ENCODE measurements at regions not wholly inside any gene's neighbourhood (a gene's known extent, or its start where the extent isn't known, plus 50 kb on each side); places are given as distances from the start of the nearest gene placed in this dataset.

DNA sequence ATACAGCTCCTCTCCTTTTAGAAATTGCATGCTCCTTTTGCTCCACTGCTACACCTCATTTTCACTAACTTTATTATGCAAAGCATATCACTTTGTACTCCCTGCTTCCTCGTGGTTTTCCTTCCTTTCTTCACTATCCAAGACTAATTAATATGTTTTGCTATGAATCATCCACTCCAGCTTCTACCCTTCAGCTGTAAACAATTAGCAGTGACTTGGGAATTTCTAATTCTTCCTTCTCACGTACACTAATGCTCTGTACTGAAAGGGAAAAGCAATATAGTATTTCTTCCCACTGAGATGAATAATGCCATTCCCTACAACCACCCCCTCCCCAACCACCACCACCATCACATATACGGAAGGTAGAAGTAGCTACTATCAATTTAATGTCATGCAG lies 1917.0 kb downstream of the MRPL39 start:
- intact Hi-C loops (cut with DNase I; ENCODE audit: low total_unique reads) = no loop called here
- TF ChIP-seq, protein P1, sequence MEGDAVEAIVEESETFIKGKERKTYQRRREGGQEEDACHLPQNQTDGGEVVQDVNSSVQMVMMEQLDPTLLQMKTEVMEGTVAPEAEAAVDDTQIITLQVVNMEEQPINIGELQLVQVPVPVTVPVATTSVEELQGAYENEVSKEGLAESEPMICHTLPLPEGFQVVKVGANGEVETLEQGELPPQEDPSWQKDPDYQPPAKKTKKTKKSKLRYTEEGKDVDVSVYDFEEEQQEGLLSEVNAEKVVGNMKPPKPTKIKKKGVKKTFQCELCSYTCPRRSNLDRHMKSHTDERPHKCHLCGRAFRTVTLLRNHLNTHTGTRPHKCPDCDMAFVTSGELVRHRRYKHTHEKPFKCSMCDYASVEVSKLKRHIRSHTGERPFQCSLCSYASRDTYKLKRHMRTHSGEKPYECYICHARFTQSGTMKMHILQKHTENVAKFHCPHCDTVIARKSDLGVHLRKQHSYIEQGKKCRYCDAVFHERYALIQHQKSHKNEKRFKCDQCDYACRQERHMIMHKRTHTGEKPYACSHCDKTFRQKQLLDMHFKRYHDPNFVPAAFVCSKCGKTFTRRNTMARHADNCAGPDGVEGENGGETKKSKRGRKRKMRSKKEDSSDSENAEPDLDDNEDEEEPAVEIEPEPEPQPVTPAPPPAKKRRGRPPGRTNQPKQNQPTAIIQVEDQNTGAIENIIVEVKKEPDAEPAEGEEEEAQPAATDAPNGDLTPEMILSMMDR (IDR thresholded peaks at IDR 0.05) = no peak
- TF ChIP-seq POLR2A (IDR thresholded peaks at IDR 0.05) = no peak
- no peak for DNase-seq (ENCODE audit: low spot score in 2 of 2)
- WGBS, 2 donors = 21 to 22% methylated on average over 3 of the region's 3 CpGs
- H3K4me3 ChIP-seq (ENCODE audit: low read depth, poor library complexity, severe bottlenecking) = no peak overlapping the region

DNA sequence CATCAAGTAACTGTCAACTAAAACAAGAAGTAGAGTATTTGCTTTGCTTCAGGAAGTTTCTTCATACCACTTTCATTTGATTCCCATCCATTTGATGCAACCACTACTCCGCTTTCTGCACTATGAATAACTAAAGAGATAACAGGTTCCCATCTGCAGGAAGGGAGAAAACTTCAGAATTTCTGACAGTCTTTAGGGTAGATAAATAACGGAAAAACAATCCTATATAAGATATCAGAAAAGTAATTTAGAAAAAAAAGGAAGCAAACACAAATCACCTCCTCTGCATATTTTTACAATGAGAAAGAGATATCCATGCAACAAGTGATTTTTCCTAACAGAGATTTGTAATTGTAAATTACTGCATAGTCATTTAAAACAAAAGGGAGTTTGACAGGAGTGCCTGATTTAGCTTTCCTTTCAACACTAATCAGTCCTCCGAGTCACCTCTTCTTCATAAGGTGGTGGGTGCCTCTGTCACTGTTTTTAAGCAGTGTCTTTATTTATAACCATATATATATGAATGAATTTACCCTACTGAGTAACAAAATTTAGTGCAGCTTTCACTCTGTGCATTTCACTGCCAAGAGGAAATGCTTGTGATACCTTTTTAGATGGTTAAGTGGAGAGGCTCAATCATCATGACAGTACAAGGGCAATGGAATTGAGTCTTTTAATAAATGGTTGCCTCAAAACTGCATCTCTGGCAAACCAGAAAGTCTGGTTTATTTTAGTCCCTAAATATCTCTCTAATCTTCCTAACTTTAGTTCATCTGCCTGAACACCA lies 1920.4 kb downstream of the MRPL39 start:
- 48 to 58% methylated on average over 3 of the region's 3 CpGs for WGBS, 2 donors
- no peak for DNase-seq (ENCODE audit: low spot score in 2 of 2)
- TF ChIP-seq POLR2A (IDR thresholded peaks at IDR 0.05) = no peak
- TF ChIP-seq, protein P1 (IDR thresholded peaks at IDR 0.05) = no peak
- no peak overlapping the region for H3K4me3 ChIP-seq (ENCODE audit: low read depth, poor library complexity, severe bottlenecking)
- intact Hi-C loops (cut with DNase I; ENCODE audit: low total_unique reads) = no loop called here

DNA sequence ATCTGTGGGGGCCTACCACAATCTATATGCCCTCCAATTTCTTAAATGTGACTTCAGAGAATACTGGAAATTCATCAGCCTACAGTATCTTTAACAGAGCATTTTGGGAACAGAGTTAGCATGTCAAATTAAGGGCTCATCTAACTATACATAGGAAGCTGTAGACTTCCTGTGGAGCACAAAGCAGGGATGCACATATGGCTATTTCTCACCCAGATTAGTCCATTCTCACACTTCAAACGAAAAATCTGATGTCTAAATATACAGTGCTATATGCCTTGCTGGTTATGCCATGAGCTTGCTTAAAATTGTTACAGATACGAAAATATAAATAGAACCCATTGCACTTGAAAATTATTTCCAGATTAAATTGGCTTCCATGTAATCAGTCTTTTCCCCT lies 1922.8 kb downstream of the MRPL39 start:
- no peak for TF ChIP-seq POLR2A (IDR thresholded peaks at IDR 0.05)
- TF ChIP-seq, protein P1 (IDR thresholded peaks at IDR 0.05) = no peak
- DNase-seq (ENCODE audit: low spot score in 2 of 2) = no peak
- 57 to 72% methylated on average over 2 of the region's 2 CpGs for WGBS, 2 donors
- intact Hi-C loops (cut with DNase I; ENCODE audit: low total_unique reads) = no loop called here
- no peak overlapping the region for H3K4me3 ChIP-seq (ENCODE audit: low read depth, poor library complexity, severe bottlenecking)

DNA sequence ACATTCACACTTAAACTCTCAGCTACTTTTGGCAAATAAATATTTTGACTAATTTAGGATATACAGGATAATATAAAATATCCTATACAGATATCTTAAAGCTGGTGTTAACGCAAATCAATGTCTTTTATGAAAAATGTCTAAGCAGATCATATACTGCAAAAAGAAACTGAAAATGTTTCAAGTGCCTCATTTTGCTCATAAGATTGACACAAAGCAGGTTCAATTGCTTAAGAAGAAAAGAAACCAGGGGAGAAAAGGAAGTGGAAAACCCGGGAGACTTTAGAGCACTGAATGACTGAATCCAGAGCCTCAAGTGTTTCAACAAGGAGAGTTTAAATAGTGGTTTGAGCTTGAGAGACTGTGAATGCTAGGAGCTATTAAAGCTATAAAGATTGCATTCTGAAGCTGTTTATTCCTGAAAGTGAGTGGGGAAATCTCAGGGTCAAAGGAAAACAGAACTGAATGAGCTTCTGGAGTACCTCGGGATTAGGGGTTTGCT lies 1943.0 kb downstream of the MRPL39 start:
- TF ChIP-seq, protein P1 (IDR thresholded peaks at IDR 0.05) = no peak
- TF ChIP-seq POLR2A (IDR thresholded peaks at IDR 0.05) = no peak
- no peak overlapping the region for H3K4me3 ChIP-seq (ENCODE audit: low read depth, poor library complexity, severe bottlenecking)
- intact Hi-C loops (cut with DNase I; ENCODE audit: low total_unique reads) = no loop called here

DNA sequence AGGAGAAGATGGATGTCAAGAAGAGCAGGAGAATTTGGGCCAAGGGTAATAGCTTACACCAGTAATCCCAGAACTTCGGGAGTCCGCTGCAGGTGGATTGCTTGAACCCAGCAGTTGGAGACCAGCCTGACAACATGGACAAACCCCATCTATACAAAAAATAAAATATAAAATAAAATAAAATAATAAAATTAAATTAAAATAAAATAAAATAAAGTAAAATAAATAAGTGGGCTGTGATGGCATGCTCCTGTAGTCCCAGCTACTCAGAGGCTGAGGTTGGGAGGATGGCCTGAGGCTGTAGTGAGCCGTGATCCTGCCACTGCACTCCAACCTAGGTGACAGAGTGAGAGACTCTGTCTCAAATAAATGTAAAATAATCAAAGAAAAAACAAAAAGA lies 1946.7 kb downstream of the MRPL39 start:
- TF ChIP-seq, protein P1 (IDR thresholded peaks at IDR 0.05) = no peak
- TF ChIP-seq POLR2A (IDR thresholded peaks at IDR 0.05) = no peak
- DNase-seq (ENCODE audit: low spot score in 2 of 2) = no peak
- intact Hi-C loops (cut with DNase I; ENCODE audit: low total_unique reads) = no loop called here
- no peak overlapping the region for H3K4me3 ChIP-seq (ENCODE audit: low read depth, poor library complexity, severe bottlenecking)
- WGBS, 2 donors = 83 to 92% methylated on average over 3 of the region's 3 CpGs

More for the DNA sequence above, 1943.0 kb downstream of the MRPL39 start:
- no peak for DNase-seq (ENCODE audit: low spot score in 2 of 2)
- 81 to 89% methylated on average over 3 of the region's 3 CpGs for WGBS, 2 donors

Measured in lower leg skin (tissue), 4 donors.